A549 (cell line): ENCODE measurements at regions not wholly inside any gene's neighbourhood (a gene's known extent, or its start where the extent isn't known, plus 50 kb on each side); places are given as distances from the start of the nearest gene placed in this dataset.

Experiments used
- ATAC-seq, 2 experiments: fragments of 200-7000 bp in 1 of 2; fragments of >200 bp in 1 of 2; cut with Nextera tagmentation in 1 of 2; cut with Tn5 transposase in 1 of 2; 3 replicates each; pipeline versions ENCODE4 v1.8.0 to v1.9.1; 2018 to 2020; ENCODE audit warnings: mild to moderate bottlenecking in 1 of 2, moderate library complexity in 1 of 2
- CTCF ChIA-PET: fragments of 300-600 bp; sonication (Branson Sonifier 250); formaldehyde crosslinking; extraction: SDS; loops from one replicate; lab custom pipeline; 2021; ENCODE audit warnings: antibody characterized with exemption, inconsistent platforms; lab: Yijun Ruan, JAX
- POLR2A ChIA-PET: fragments of 350-600 bp; formaldehyde crosslinking; extraction: SDS; loops from one replicate; lab custom pipeline; 2021; ENCODE audit warnings: antibody characterized with exemption, inconsistent platforms; lab: Yijun Ruan, JAX
- DNase-seq, 2 experiments: peaks; one replicate each; pipeline versions ENCODE4 v3.0.0 to v3.0.0-alpha.2; 2011 to 2016; ENCODE audit warnings: low read depth in 1 of 2, low spot score in 1 of 2
- FAIRE-seq: peaks from 2 replicates; lab custom pipeline; 2011; peaks lifted over from hg19 to GRCh38; lab: Jason Lieb, UNC
- H3K27ac ChIP-seq, 2 experiments: fragments of >200 bp; sonication (Bioruptor Twin); formaldehyde crosslinking; 3 replicates each; pipeline ENCODE4 v1.5.1; 2016 to 2017
- H3K4me1 ChIP-seq: fragments of >200 bp; sonication (Bioruptor Twin); formaldehyde crosslinking; 3 replicates; pipeline ENCODE4 v1.6.1; 2016
- H3K4me2 ChIP-seq: fragments of >200 bp; sonication (Bioruptor Twin); formaldehyde crosslinking; 3 replicates; pipeline ENCODE4 v1.6.1; 2016
- H3K4me3 ChIP-seq: fragments of >200 bp; sonication (Bioruptor Twin); formaldehyde crosslinking; 3 replicates; pipeline ENCODE4 v1.5.1; 2016
- H3K9me3 ChIP-seq: fragments of >200 bp; sonication (Bioruptor Twin); formaldehyde crosslinking; 3 replicates; pipeline ENCODE4 v1.6.1; 2016
- CBX8 ChIP-seq: fragments of 200-600 bp; sonication (generic); IDR thresholded peaks from 2 replicates; pipeline ENCODE4 v1.6.1; 2016
- CEBPB ChIP-seq, 2 experiments: fragments of >200 bp in 1 of 2; sonication (Bioruptor Twin) in 1 of 2; formaldehyde crosslinking in 1 of 2; IDR thresholded peaks; 2 replicates each; pipeline ENCODE4 v1.6.1; 2012 to 2016
- CTCF ChIP-seq: fragments of >200 bp; sonication (Bioruptor Twin); formaldehyde crosslinking; IDR thresholded peaks from 3 replicates; pipeline ENCODE4 v1.5.1; 2016
- EP300 ChIP-seq, 2 experiments: fragments of >200 bp; sonication (Bioruptor Twin); formaldehyde crosslinking; IDR thresholded peaks; 2 replicates in 1 of 2; 3 replicates in 1 of 2; pipeline ENCODE4 v1.6.1; 2016 to 2017
- ESRRA ChIP-seq: fragments of 150-350 bp; IDR thresholded peaks from 2 replicates; pipeline ENCODE4 v1.6.1; 2014; ENCODE audit warnings: mild to moderate bottlenecking, low read length, borderline replicate concordance
- FOSL2 ChIP-seq, 2 experiments: fragments of 450-650 bp in 1 of 2; fragments of >200 bp in 1 of 2; sonication (Bioruptor Twin) in 1 of 2; formaldehyde crosslinking; IDR thresholded peaks; 2 replicates each; pipeline versions ENCODE4 v1.5.0 to v1.6.1; 2016 to 2020; ENCODE audit warnings: mild to moderate bottlenecking in 1 of 2, moderate library complexity in 1 of 2
- HDAC2 ChIP-seq: fragments of 200-600 bp; sonication (generic); IDR thresholded peaks from 2 replicates; pipeline ENCODE4 v1.6.1; 2016
- HOXA7 ChIP-seq: fragments of 250-450 bp; sonication (Bioruptor Pico); IDR thresholded peaks from 2 replicates; pipeline ENCODE4 v1.5.0; 2020; ENCODE audit warnings: mild to moderate bottlenecking, moderate library complexity
- HOXB5 ChIP-seq: fragments of 250-450 bp; sonication (Bioruptor Pico); IDR thresholded peaks from 2 replicates; pipeline ENCODE4 v1.5.0; 2020; ENCODE audit warnings: mild to moderate bottlenecking, moderate library complexity
- JUN ChIP-seq, 2 experiments: fragments of >200 bp; sonication (Bioruptor Twin); formaldehyde crosslinking; IDR thresholded peaks; 2 replicates in 1 of 2; 3 replicates in 1 of 2; pipeline ENCODE4 v1.6.1; 2016 to 2017
- MAFK ChIP-seq: fragments of 450-650 bp; IDR thresholded peaks from 2 replicates; pipeline ENCODE4 v1.6.1; 2014; ENCODE audit not compliant: partially characterized antibody
- MAZ ChIP-seq: fragments of 150-350 bp; IDR thresholded peaks from 2 replicates; pipeline ENCODE4 v1.6.1; 2014; ENCODE audit warnings: antibody characterized with exemption, low read depth, low read length, borderline replicate concordance
- NFE2L2 ChIP-seq: fragments of 150-350 bp; conservative IDR thresholded peaks from 2 replicates; pipeline ENCODE4 v1.6.1; 2014; ENCODE audit warnings: low read length
- NPAS2 ChIP-seq: fragments of 250-450 bp; sonication (Bioruptor Pico); IDR thresholded peaks from 2 replicates; pipeline ENCODE4 v1.8.0; 2022; ENCODE audit warnings: mild to moderate bottlenecking, moderate library complexity, borderline replicate concordance
- PHF8 ChIP-seq: fragments of 200-600 bp; sonication (generic); IDR thresholded peaks from 2 replicates; pipeline ENCODE4 v1.6.1; 2016; ENCODE audit warnings: low read depth, mild to moderate bottlenecking, antibody characterized with exemption, moderate library complexity, borderline replicate concordance
- POLR2AphosphoS2 ChIP-seq: conservative IDR thresholded peaks from 2 replicates; pipeline ENCODE4 v1.6.1; 2012; ENCODE audit warnings: low read length, improper control_type of control experiment, inconsistent platforms
- RARB ChIP-seq: fragments of 250-450 bp; sonication (Bioruptor Pico); IDR thresholded peaks from 2 replicates; pipeline ENCODE4 v1.8.0; 2021; ENCODE audit warnings: mild to moderate bottlenecking, moderate library complexity
- RCOR1 ChIP-seq: fragments of 150-350 bp; IDR thresholded peaks from 2 replicates; pipeline ENCODE4 v1.6.1; 2014; ENCODE audit warnings: antibody characterized with exemption, low read length, low read depth
- RFX5 ChIP-seq: fragments of 450-650 bp; IDR thresholded peaks from 2 replicates; pipeline ENCODE4 v1.7.1; 2014; ENCODE audit warnings: antibody characterized with exemption, mild to moderate bottlenecking, moderate library complexity
- RNF2 ChIP-seq: fragments of 200-600 bp; sonication (generic); IDR thresholded peaks from 2 replicates; pipeline ENCODE4 v1.6.1; 2016; ENCODE audit warnings: low read depth, mild to moderate bottlenecking, antibody characterized with exemption, moderate library complexity, borderline replicate concordance
- SREBF2 ChIP-seq: fragments of 450-650 bp; IDR thresholded peaks from 2 replicates; pipeline ENCODE4 v1.6.1; 2014; ENCODE audit warnings: mild to moderate bottlenecking, moderate library complexity
- TFCP2L1 ChIP-seq: fragments of 250-450 bp; sonication (Bioruptor Pico); IDR thresholded peaks from 2 replicates; pipeline ENCODE4 v1.5.0; 2021; ENCODE audit warnings: mild to moderate bottlenecking
- TP53 ChIP-seq: fragments of 250-450 bp; sonication (Bioruptor Pico); IDR thresholded peaks from 2 replicates; pipeline ENCODE4 v1.5.0; 2021; ENCODE audit warnings: mild to moderate bottlenecking, moderate library complexity
- ZC3H11A ChIP-seq: fragments of 450-650 bp; IDR thresholded peaks from 2 replicates; pipeline ENCODE4 v1.6.1; 2014; ENCODE audit warnings: antibody characterized with exemption, mild to moderate bottlenecking
- ZNF302 ChIP-seq: fragments of 250-450 bp; sonication (Bioruptor Pico); IDR thresholded peaks from 2 replicates; pipeline ENCODE4 v1.9.0; 2021; ENCODE audit warnings: inconsistent platforms, mild to moderate bottlenecking, moderate library complexity
- WGBS: methylation state at CpG from one replicate; pipeline ENCODE4 v1.1.6; 2017; ENCODE audit errors: missing lambda C conversion rate; 5-methylcytosine and 5-hydroxymethylcytosine counted together
- TF ChIP-seq, protein P1 (sequence below): fragments of >200 bp; sonication (Bioruptor Twin); formaldehyde crosslinking; IDR thresholded peaks from 2 replicates; pipeline ENCODE4 v1.6.1; 2016
- TF ChIP-seq, protein P2 (sequence below): IDR thresholded peaks from 2 replicates; pipeline ENCODE4 v1.6.1; 2012; ENCODE audit warnings: low read depth, borderline replicate concordance

GRCh38 chr2:123002660-123003248, 1022.3 kb upstream of the CNTNAP5 start:
- Histone ChIP-seq H3K4me2 (no peak overlapping the region), H3K4me3 (no peak overlapping the region), H3K4me1 (no peaks in the 10 kb centered on the region), H3K27ac (no peak overlapping the region), H3K9me3 (no peaks in the 10 kb centered on the region; the same call in 2 of the 3 replicates)
- DNase-seq (no peak), ATAC-seq (no peak), FAIRE-seq (no peak)
- ChIA-PET POLR2A (no interaction called here), CTCF (no interaction called here)
- TF ChIP-seq, protein P1, sequence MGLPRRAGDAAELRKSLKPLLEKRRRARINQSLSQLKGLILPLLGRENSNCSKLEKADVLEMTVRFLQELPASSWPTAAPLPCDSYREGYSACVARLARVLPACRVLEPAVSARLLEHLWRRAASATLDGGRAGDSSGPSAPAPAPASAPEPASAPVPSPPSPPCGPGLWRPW, result no peak
- TF ChIP-seq TP53 (CRISPR knock-in tag), result no peak
- TF ChIP-seq CTCF, result no peak
- TF ChIP-seq PHF8, result no peak
- TF ChIP-seq RCOR1, result no peak
- no peak for TF ChIP-seq MAZ
- TF ChIP-seq HOXB5 (CRISPR knock-in tag), result no peak
- no peak for TF ChIP-seq MAFK
- TF ChIP-seq TFCP2L1 (CRISPR knock-in tag), result no peak
- no peak for TF ChIP-seq POLR2AphosphoS2
- TF ChIP-seq HOXA7 (CRISPR knock-in tag), result no peak
- TF ChIP-seq RNF2, result no peak
- no peak for TF ChIP-seq NPAS2
- TF ChIP-seq RARB (CRISPR knock-in tag), result no peak
- TF ChIP-seq JUN (IDR thresholded peaks at IDR 0.05), result no peak
- 2% methylated on average over 3 of the region's 3 CpGs for WGBS

DNA sequence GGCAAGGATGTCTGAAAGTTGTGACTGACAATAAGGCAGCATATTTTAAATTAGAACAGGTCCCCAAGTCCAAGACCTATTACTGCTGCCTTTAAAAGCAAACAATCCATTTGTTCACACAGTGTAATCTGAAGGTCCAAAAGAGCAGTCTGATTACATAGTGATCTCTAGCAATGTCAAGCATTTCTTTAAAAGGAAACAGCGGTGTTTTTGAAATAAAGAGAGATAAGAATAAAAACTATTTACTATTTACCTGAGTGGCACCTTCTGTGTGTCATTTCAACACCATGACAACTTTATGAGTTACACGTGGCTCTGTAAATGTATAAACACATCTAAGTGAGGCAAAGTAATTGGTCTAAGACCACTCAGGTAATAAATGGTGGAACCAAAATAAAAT, 1009.9 kb upstream of the CNTNAP5 start:
- H3K4me3 ChIP-seq, result no peak overlapping the region
- ATAC-seq, result no peak
- DNase-seq, result no peak
- 3% methylated on average over 2 of the region's 2 CpGs for WGBS
- no peaks in the 10 kb centered on the region for H3K4me1 ChIP-seq
- TF ChIP-seq PHF8 (no peak), TFCP2L1 (CRISPR knock-in tag) (no peak), ESRRA (no peak), CBX8 (no peak), EP300 (IDR thresholded peaks at IDR 0.05) (no peak), HDAC2 (no peak), FOSL2 (IDR thresholded peaks at IDR 0.05) (no peak), FOSL2 (CRISPR knock-in tag; IDR thresholded peaks at IDR 0.05) (no peak)
- TF ChIP-seq, protein P2, sequence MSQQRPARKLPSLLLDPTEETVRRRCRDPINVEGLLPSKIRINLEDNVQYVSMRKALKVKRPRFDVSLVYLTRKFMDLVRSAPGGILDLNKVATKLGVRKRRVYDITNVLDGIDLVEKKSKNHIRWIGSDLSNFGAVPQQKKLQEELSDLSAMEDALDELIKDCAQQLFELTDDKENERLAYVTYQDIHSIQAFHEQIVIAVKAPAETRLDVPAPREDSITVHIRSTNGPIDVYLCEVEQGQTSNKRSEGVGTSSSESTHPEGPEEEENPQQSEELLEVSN, result no peak
- no peak overlapping the region for H3K4me2 ChIP-seq
- no peaks in the 10 kb centered on the region for H3K9me3 ChIP-seq
- ChIA-PET POLR2A (no interaction called here), CTCF (no interaction called here)
- no peak for FAIRE-seq
- no peak overlapping the region for H3K27ac ChIP-seq

DNA sequence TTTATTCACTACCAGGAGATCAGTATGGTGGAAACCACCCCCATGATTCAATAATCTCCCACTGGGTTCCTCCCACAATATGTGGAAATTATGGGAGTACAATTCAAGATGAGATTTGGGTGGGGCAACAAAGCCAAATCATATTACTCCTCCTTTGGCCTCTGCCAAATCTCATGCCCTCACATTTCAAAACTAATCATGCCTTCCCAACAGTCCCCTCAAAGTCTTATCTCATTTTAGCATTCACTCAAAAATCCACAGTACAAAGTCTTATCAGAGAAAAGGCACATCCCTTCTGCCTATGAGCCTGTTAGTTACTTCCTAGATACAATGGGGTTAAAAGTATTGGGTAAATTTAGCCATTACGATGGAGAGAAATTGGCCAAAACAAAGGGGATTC, 989.5 kb upstream of the CNTNAP5 start:
- no peak for TF ChIP-seq ZNF302 (CRISPR knock-in tag)
- TF ChIP-seq, protein P1, result no peak
- TF ChIP-seq POLR2AphosphoS2, result no peak
- no peak for TF ChIP-seq PHF8
- no peak for TF ChIP-seq RFX5
- no peak for TF ChIP-seq CEBPB (IDR thresholded peaks at IDR 0.05)
- TF ChIP-seq SREBF2, result no peak
- TF ChIP-seq RARB (CRISPR knock-in tag), result no peak
- TF ChIP-seq ZC3H11A, result no peak
- TF ChIP-seq NFE2L2, result no peak
- ChIA-PET POLR2A (no interaction called here), CTCF (no interaction called here)
- no peaks in the 10 kb centered on the region; the same call in 2 of the 3 replicates for H3K9me3 ChIP-seq
- DNase-seq, result no peak
- ATAC-seq, result no peak
- 0% methylated on average over 1 of the region's 1 CpG for WGBS
- H3K27ac ChIP-seq, result no peak overlapping the region
- no peak overlapping the region for H3K4me2 ChIP-seq
- no peak overlapping the region for H3K4me3 ChIP-seq
- FAIRE-seq, result no peak
- H3K4me1 ChIP-seq, result no peaks in the 10 kb centered on the region
